Type B pancreatic cell (in vitro differentiated cells): ENCODE measurements at regions not wholly inside any gene's neighbourhood (a gene's known extent, or its start where the extent isn't known, plus 50 kb on each side); places are given as distances from the start of the nearest gene placed in this dataset.

ENCODE experiments used
- DNase-seq: peaks from one replicate; pipeline ENCODE4 v3.0.0; 2021; ENCODE audit warnings: mixed read lengths; ENCODE audit not compliant: unreplicated experiment; ENCODE audit errors: extremely low spot score
- H3K27ac Mint-ChIP-seq: 2 replicates; pipeline ENCODE4 v1.8.0; 2021; ENCODE audit warnings: mild to moderate bottlenecking, mixed read lengths
- H3K27me3 Mint-ChIP-seq: 2 replicates; pipeline ENCODE4 v1.8.0; 2021; ENCODE audit warnings: mixed read lengths
- H3K36me3 Mint-ChIP-seq: 2 replicates; pipeline ENCODE4 v1.8.0; 2021; ENCODE audit warnings: mixed read lengths
- H3K4me1 Mint-ChIP-seq: one replicate; pipeline ENCODE4 v1.8.0; 2021; ENCODE audit warnings: mixed read lengths; ENCODE audit not compliant: unreplicated experiment
- H3K4me3 Mint-ChIP-seq: 2 replicates; pipeline ENCODE4 v1.8.0; 2021; ENCODE audit warnings: mild to moderate bottlenecking, mixed read lengths
- H3K9me3 Mint-ChIP-seq: 2 replicates; pipeline ENCODE4 v1.8.0; 2021; ENCODE audit warnings: mixed read lengths
- TF ChIP-seq, protein P1 (sequence below): fragments of 200-600 bp; sonication (generic); conservative IDR thresholded peaks from 2 replicates; pipeline ENCODE4 v1.5.0; 2021; ENCODE audit warnings: antibody characterized with exemption, mild to moderate bottlenecking

DNA sequence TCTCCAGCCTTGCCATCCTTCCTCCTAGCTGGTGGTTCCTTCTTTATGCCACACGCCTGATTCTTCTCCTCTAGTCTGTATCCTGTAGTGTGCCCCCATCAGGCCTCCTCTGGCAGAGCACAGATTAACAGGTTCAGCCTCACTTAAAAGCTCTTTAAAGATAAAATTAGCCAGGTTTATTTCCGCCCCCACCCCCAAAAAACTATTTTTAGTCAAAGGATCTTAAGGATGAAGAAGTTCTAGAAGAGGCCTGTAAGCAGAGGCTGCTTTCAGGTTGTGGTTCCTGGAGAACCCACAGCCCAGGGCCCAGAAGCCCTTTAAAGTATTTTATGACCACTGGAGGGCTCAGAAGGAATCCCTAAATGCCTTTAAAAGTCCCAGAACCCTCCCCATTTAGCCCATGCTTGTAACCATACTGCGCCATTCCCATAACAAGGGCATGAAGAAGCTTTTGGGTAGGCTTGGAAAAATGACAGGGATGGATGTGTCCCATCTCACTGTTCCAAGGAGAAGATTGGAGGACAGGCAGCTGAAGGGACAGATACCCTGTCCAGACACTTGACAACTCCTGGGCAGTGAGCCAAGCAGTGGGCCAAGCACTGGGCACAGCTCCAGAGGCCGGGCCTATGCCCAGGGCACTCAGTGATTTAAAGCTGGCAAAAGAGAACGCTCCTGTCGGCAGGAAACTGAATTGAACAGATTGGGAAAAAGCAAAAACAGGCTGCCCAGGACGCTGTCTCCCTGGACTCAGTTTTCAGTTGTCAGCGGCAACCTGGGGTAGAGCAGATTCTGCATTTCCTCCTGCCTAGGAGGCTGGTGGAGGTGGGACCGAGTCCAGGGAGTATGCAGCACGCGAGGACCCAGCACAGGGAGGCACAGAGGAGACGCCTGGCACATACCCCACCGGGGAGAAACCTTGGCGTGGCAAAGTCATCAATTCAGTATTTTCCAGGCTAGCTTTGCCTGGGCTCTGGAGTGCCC lies 106.3 kb upstream of the SSBP2 start:
- no peak for DNase-seq
- Mint-ChIP-seq H3K4me1 (peaks cover 36% of the 10 kb centered on the region), H3K36me3 (no peaks in the 10 kb centered on the region), H3K9me3 (no peaks in the 10 kb centered on the region), H3K27me3 (no peaks in the 10 kb centered on the region), H3K4me3 (no peak overlapping the region), H3K27ac (no peak overlapping the region)
- TF ChIP-seq, protein P1, sequence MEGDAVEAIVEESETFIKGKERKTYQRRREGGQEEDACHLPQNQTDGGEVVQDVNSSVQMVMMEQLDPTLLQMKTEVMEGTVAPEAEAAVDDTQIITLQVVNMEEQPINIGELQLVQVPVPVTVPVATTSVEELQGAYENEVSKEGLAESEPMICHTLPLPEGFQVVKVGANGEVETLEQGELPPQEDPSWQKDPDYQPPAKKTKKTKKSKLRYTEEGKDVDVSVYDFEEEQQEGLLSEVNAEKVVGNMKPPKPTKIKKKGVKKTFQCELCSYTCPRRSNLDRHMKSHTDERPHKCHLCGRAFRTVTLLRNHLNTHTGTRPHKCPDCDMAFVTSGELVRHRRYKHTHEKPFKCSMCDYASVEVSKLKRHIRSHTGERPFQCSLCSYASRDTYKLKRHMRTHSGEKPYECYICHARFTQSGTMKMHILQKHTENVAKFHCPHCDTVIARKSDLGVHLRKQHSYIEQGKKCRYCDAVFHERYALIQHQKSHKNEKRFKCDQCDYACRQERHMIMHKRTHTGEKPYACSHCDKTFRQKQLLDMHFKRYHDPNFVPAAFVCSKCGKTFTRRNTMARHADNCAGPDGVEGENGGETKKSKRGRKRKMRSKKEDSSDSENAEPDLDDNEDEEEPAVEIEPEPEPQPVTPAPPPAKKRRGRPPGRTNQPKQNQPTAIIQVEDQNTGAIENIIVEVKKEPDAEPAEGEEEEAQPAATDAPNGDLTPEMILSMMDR = peak; percentile 59

DNA sequence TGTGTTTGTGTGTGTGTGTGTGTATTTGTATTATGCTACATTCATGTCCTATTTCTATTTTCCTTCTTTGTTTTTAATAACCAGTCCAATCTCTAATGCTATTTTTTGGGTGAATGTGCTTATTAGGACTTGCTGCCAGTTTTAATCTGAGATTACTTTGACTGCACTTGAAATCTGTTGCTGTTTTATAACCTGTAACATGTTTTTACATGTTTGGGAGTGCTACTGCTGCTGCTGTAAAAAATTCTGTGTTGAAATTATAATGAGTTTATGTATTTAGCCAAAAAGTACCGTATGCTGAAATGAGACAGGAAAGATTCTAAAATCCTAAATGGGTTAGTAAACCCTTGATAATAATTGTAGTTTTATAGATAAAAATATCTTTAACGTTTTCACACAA lies 104.7 kb upstream of the SSBP2 start:
- Mint-ChIP-seq H3K4me1 (peaks cover 47% of the 10 kb centered on the region), H3K27me3 (no peaks in the 10 kb centered on the region), H3K36me3 (no peaks in the 10 kb centered on the region), H3K4me3 (peak overlapping the region; percentile 7), H3K9me3 (no peaks in the 10 kb centered on the region), H3K27ac (peak overlapping the region; percentile 27)
- no peak for DNase-seq
- TF ChIP-seq, protein P1 = no peak

DNA sequence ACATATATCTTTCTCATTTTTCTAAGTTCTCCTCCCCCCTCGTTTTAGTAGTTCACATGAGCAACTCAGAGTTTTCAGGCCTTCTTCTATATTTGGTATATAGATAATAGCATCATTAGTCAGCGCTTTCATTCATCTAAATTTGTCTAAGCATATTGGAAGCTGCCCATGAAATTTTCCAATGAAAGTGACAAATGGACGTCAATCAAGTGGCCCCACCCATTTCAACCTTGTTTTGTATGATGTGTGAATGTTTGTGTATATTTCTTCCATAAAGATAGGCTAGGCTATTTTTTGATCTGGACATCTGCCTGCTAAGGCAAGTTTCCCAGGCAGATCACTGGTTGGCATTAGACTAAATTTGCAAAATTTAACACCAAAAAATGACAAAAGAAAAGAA lies 104.0 kb upstream of the SSBP2 start:
- H3K9me3 Mint-ChIP-seq = no peaks in the 10 kb centered on the region
- no peaks in the 10 kb centered on the region for H3K27me3 Mint-ChIP-seq
- TF ChIP-seq, protein P1 = no peak
- H3K36me3 Mint-ChIP-seq = no peaks in the 10 kb centered on the region
- DNase-seq = no peak
- H3K4me1 Mint-ChIP-seq = peaks cover 54% of the 10 kb centered on the region
- H3K4me3 Mint-ChIP-seq = peak overlapping the region; percentile 40
- H3K27ac Mint-ChIP-seq = peak overlapping the region; percentile 52

DNA sequence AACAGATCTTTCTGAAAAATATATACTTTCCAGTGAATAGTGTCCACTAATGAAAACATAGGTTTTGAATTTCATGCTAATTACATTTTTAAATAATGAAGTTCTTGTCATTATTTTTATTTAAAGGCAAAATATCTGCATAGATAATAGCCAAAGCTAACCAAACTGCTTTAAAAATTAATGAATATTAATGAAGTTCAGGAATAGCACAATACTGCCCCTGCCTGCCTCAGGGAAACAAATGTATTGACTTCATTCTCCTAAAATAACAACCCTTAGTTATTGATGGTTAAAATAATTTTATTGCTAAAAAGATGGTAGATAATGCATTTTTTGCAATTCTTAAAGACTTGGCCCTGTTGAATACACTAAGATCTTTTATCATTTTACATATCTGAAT lies 103.6 kb upstream of the SSBP2 start:
- no peaks in the 10 kb centered on the region for H3K36me3 Mint-ChIP-seq

DNA sequence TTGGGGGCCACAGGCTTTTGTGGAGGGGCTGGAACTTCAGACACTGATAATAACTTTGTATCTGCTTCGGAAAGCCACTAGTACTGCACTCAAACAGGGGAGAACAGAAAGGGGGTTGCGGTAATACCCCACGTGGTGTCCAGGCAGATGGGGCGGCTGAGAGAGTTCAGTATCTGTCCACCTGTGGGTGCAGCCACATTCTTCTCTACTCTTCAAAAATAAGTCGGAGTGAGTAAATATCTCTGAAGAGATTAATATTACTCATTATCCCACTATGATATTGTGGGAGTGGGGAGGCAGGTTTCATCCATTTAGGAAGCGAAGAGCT lies 102.1 kb upstream of the SSBP2 start:
- DNase-seq = no peak
- peak overlapping the region; percentile 86 for H3K27ac Mint-ChIP-seq
- H3K27me3 Mint-ChIP-seq = no peaks in the 10 kb centered on the region
- TF ChIP-seq, protein P1 = no peak
- no peaks in the 10 kb centered on the region for H3K9me3 Mint-ChIP-seq
- peaks cover 7% of the 10 kb centered on the region for H3K36me3 Mint-ChIP-seq
- H3K4me3 Mint-ChIP-seq = peak overlapping the region; percentile 96
- H3K4me1 Mint-ChIP-seq = peaks cover 70% of the 10 kb centered on the region

More for the DNA sequence above, 103.6 kb upstream of the SSBP2 start:
- H3K4me3 Mint-ChIP-seq = peak overlapping the region; percentile 40
- no peak for DNase-seq
- H3K4me1 Mint-ChIP-seq = peaks cover 58% of the 10 kb centered on the region
- no peaks in the 10 kb centered on the region for H3K27me3 Mint-ChIP-seq
- peak overlapping the region; percentile 52 for H3K27ac Mint-ChIP-seq
- TF ChIP-seq, protein P1 = peak; percentile 71
- no peaks in the 10 kb centered on the region for H3K9me3 Mint-ChIP-seq
